ENCODE measurements at regions not wholly inside any gene's neighbourhood (a gene's known extent, or its start where the extent isn't known, plus 50 kb on each side); places are given as distances from the start of the nearest gene placed in this dataset.

DNA sequence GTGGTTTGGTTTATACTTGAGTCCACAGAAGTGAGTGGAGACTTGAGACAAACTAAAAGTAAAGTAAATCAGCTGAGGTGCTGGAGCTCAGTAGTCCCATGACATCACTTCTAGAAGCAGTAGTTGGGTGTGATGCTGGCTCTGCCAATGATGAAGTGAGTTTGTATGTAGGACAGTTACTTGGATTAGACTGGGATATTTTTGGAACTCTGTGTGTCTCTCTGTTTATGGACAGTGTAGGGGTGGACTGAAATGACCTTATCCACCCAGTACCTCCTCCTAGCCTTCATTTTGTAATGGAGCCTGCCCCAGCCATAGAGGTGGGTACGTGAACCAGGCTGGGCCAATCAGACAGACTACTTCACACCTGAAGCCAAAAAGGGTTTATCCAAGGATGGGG, 52.2 kb downstream of the POLR1D start:
- DNase-seq, result no peak

DNA sequence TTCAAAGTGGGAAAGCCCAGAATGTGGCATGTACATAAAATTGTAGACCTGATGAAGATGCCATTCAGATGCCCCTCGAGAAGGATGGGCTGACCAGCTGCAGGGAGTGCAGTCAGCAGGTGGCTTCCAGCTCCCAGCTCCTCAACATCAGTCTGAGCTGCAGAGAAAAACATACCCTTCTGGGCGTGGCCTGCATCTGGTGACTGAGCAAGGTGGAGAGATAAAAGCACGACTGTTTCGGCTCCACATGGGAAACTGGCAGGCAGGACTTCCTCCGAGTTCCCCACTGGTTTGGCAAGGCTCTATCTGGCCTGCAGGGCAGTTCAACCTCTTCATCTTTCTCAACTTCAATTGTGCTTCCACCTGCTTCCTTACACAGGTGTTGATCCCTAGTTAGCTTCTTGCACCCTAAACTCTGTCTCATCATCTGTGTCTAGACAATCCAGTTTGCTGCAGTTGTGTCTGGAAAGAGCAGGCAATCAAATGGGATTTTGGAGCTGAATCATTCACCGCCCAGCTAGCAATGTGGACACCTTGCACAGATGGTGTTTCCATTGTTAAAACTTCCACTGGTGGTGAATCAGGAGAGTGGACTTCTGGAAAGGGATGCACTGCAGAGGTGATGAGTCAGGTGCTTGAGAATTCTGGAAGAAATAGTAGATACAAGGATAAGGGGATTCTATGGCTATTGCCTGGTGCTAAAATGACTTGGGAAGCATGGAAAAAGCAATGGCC, 56.8 kb downstream of the POLR1D start:
- DNase-seq, result no peak

DNA sequence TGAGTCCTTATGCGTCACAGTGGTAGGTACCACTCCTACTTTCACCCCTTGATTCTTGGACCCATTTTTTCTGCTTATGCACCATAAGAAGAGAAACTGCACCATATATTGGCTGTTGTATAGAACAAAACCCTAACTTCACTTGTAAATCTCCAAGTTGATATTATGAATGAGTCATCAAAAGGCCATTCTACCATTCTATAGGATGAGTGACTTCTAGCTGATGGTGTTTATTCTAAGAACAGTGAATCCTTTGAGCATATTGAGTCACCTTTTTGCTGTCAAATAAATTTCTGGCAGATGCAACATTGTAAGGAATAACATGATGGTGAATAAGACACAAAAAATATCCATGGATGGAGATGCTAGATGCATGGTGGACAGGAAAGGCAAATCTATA, 57.7 kb downstream of the POLR1D start:
- DNase-seq, result no peak

DNA sequence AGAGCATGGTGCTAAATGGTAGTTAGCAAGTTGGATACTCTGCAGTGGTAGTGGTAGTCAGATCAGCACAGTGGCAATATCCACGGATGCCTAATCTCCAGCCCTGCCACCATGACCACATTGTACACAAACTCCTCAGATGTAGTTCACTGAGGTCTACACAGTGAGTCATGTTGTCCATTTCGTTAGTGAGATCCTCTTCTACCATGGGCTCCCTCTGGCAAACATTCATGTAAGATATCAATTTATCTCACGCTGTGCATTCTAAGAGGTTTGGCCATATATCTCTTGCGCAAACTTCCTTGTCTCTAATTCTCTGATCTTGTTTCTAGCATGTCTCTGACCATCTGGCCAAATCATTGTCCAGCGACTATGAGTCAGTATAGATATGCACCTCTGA, 58.2 kb downstream of the POLR1D start:
- DNase-seq, result no peak

DNA sequence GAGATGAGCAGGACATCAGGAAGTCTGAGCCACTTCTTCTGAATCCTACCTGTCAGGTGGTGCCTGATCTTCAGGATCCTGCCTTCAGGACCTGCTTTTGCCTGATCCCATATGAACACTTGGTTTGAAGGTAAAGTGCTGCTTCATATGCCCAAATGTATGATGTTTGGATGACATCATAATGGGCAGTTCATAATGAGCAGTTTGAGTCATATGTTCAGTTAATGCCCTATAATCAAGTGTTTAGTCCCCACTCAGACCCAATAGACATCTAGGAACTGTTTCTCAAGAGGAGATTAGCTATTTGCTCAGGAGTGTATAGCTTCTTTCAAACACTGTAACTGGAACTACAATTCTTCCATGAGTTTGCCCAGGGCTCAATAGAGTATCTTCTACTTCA, 58.8 kb downstream of the POLR1D start:
- no peak for DNase-seq

DNA sequence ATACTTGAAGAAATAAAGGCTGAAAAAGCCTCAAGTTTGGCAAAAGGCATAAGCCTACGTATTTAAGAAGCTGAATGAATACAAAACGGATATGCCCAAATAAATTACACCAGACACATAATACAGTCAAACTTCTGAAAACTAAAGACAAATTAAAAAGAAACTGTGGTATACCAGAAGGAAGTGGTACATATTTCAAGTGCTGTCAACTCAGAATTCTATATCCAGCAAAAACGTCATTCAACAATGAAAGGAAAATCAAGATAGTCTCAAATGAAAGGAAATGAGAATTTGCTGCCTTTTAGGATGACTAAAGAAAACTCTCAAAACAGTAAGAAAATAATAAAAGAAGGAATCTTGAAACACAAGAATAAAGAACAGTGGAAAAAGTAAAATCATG, 69.5 kb downstream of the POLR1D start:
- DNase-seq, result no peak

DNA sequence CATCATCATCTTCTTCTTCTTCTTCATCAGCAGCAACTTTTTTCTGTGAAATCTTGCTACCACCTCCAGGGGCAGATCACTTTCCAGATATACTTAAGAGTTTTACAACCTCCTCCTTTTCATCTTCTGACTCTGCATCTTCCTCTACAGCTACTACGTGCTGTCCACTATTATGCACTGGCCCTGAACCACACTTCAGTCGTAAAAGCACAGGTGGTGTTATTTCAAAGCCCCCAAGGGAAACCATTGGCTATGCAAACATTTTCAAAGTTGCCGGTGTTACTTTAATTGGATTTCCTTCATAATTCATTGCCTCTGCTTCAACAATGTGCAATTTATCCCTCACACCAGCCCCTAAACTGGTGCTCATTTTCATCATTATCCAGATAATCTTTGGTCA, 75.0 kb downstream of the POLR1D start:
- DNase-seq, result no peak

DNA sequence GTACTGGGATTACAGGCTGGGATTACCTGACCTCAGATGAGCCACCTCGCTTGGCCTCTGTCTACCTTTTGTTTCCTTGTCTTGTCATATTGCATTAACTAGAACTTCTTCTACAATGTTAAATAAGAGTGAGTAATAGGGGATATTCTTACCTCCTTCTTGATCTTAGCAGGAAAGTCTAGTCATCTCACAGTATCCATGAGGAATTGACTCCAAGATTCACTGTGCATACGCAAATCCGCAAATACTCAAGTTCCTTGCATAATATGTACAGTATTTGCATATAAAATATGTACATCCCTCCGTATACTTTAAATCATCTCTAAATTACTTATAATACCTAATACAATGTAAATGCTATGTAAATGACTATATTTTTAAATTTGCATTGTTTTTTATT, 78.3 kb downstream of the POLR1D start:
- DNase-seq, result no peak

DNA sequence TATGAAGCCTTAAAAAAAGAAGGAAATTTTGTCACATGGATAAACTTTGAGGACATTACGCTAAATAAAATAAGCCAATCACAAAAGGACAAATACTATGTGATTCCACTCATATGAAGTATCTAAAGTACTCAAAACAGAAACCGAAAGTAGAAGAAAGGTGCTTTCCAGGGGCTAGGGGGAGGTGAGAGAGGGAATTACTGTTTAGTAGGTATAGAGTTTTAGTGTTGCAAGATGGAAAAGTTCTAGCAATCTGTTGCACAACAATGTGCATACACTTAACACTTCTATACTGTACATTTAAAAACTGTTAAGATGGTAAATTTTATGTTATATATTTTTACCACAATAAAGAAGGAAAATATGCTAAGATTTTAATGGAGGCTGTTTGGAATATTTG, 83.0 kb downstream of the POLR1D start:
- no peak for DNase-seq

DNA sequence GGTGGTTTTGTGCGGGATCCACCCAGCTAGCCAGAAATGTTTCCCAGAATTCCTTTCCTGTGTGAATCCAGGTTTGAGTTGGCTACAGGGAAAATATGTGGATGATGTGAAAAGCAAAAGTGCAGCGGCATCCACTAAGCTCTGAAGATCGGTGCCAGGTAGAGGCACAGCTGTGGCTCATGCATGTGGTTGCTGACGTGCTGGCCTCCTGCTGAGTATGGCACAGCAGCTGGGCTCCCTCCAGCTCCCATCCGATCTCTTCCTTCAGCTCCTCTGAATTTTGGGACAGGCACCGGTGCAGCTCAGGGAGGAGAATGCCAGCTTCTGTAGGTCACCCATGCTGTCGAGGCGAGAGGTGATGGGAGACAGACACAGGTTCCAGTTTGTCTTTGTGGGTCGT, 84.0 kb upstream of the GSX1 start:
- no peak for DNase-seq

DNA sequence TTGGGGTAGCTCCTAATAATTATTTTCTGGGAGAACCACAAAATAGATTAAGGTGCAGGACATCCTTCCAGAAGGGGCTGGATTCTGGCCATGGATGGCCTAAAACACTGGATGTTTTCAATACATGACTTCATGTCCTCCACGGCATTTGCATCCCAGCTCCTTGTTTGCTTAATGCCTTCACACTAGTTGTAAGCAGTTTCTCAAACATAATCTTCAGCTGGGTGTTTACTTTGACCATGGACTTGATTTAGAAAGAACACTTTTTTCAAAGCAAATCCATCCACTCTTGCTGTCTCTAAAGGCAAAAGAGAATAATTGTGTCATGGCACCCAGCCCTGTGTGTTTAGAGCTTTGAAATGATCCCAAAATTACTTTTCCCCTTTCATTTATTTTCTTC, 82.5 kb upstream of the GSX1 start:
- DNase-seq, result no peak

DNA sequence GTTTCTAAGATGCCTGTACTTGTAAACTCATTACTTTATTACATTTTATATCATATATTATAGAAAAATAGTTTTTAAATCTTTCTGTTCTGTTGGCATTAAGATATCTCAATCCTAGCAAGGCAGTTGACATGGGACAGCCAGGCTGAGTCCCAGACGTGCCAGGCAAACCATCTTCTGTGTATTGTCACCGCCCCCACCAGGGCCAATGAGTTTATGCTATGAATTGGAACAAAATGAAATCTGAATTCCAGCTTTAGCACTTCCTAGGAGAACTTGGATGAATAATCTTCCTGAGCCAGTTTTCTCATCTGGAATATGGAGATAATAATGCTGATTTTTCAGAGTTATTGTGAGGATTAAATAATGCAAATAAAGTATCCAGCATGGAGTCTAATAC, 79.9 kb upstream of the GSX1 start:
- DNase-seq, result peak; percentile 33

DNA sequence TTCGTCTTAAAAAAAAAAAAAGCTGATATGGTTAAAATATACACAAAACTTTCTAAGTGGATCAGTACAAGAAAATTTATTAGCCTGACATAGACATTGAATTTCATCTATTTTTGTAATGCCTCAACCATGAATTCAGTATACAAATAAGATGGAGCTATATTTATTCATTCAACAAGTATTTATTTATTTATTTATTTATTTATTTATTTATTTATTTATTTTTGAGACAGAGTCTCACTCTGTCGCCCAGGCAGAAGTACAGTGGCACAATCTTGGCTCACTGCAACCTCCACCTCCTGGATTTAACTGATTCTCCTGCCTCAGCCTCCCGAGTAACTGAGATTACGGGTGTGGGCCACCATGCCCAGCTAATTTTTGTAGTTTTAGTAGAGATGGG, 78.5 kb upstream of the GSX1 start:
- DNase-seq, result no peak

DNA sequence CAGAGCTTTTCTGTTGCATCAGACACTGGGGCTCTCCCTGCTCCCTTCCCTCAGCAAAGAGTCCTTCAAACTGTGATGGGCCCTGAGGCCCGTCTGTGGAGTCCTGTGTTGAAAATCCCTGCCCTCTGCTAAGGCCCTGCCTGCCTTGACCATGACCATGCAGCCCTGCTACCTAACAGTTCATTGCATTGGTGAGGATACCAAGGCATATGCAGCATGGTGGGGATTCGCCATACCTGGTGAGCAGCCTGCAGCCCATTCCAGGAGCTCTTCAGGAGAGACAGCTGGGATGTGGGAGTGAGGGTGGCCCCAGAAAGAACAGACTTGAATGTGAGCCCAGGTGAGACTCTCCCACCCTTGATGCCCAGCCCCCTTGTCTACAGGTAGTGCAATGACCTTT, 70.6 kb upstream of the GSX1 start:
- no peak for DNase-seq

DNA sequence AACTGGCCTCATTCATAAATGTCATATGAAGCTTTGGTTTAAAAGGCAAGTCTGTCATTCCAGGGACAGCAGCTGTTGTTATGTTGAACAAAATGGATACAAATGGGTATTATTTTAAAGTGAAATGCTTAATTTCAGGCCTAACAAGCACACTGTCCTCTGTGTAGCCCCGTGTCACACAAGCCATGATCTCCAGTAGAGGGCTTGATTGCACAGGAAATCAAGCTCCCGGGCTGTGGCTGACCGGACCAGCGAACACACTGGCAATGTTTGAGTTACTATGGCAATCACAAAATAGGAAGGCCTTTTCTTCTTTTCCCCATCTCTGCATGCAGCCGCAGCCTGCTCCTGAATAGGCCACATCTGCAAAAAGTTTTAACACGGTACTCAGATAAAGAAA, 64.0 kb upstream of the GSX1 start:
- no peak for DNase-seq

DNA sequence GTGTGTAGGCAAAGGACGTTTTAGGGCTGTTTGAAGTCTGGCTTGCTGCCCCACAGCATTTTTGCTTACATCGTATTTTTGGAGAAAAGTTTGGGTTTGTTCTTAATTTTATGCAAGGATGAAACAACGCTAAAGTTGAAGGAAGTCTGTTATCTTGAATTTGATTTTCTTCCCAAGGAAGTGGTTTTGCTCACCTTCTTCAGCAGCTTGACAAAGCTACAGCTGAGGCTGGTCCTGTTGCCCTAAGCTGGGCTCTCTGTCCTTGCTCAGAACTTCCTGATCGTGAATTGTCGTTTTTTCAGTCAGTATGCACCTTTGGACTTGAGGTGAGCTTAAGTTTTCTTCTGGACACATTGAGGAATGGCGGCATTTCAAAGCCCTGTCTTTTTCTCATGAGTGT, 62.1 kb upstream of the GSX1 start:
- no peak for DNase-seq
